CD14-positive monocyte (primary cell): ENCODE measurements at regions not wholly inside any gene's neighbourhood (a gene's known extent, or its start where the extent isn't known, plus 50 kb on each side); places are given as distances from the start of the nearest gene placed in this dataset.

Experiments
- DNase-seq, 3 donors: peaks; one replicate each; pipeline ENCODE4 v3.0.0-alpha.2; 2011 to 2022
- H2AFZ ChIP-seq: 2 replicates; pipeline ENCODE4 v1.6.0; 2012; ENCODE audit warnings: mild to moderate bottlenecking, low read depth, low read length, inconsistent platforms; ENCODE audit not compliant: insufficient read depth, poor library complexity, severe bottlenecking
- H3K27ac ChIP-seq, 2 donors: 1 replicate in 1 of 2; 2 replicates in 1 of 2; pipeline ENCODE4 v1.5.1; 2012 to 2013; ENCODE audit warnings: low read length in 2 of 2, control low read depth in 1 of 2, inconsistent platforms in 1 of 2, low read depth in 1 of 2, mild to moderate bottlenecking in 1 of 2
- H3K27me3 ChIP-seq, 2 donors: one replicate each; pipeline versions ENCODE4 v1.6.0 to v1.6.1; 2011 to 2013; ENCODE audit warnings: low read length in 2 of 2; ENCODE audit not compliant: control insufficient read depth in 2 of 2, insufficient read depth in 2 of 2
- H3K36me3 ChIP-seq, 2 donors: replicated peaks in 1 of 2; 1 replicate in 1 of 2; 2 replicates in 1 of 2; pipeline versions ENCODE4 v1.5.1 to v1.6.1; 2012 to 2013; ENCODE audit warnings: low read length in 2 of 2, control low read depth in 1 of 2, inconsistent platforms in 1 of 2, mild to moderate bottlenecking in 1 of 2; ENCODE audit not compliant: insufficient read depth in 2 of 2, control insufficient read depth in 1 of 2
- H3K4me1 ChIP-seq, 2 donors: 1 replicate in 1 of 2; 2 replicates in 1 of 2; pipeline versions ENCODE4 v1.5.1 to v1.6.1; 2012 to 2013; ENCODE audit warnings: low read length in 2 of 2, control low read depth in 1 of 2, inconsistent platforms in 1 of 2, mild to moderate bottlenecking in 1 of 2, moderate library complexity in 1 of 2; ENCODE audit not compliant: insufficient read depth in 2 of 2, control insufficient read depth in 1 of 2
- H3K4me2 ChIP-seq: replicated peaks from 2 replicates; pipeline ENCODE3; 2012; ENCODE audit warnings: low read length, moderate library complexity, mild to moderate bottlenecking; ENCODE audit not compliant: poor library complexity, severe bottlenecking; ENCODE audit errors: extremely low read depth
- H3K4me3 ChIP-seq, 3 experiments: fragments of 200-600 bp in 1 of 3; sonication (generic) in 1 of 3; replicated peaks in 1 of 3; 1 replicate in 2 of 3; 2 replicates in 1 of 3; pipeline ENCODE4 v1.5.1; 2011 to 2013; ENCODE audit warnings: low read length in 3 of 3, mild to moderate bottlenecking in 3 of 3, control low read depth in 2 of 3, low read depth in 2 of 3, inconsistent platforms in 1 of 3, moderate library complexity in 1 of 3
- H3K79me2 ChIP-seq: 2 replicates; pipeline ENCODE4 v1.6.0; 2012; ENCODE audit warnings: mild to moderate bottlenecking, control low read depth, inconsistent platforms, low read length, moderate library complexity; ENCODE audit not compliant: insufficient read depth
- H3K9ac ChIP-seq: 2 replicates; pipeline ENCODE4 v1.6.0; 2017; ENCODE audit warnings: low read length, mild to moderate bottlenecking; ENCODE audit not compliant: insufficient read depth, poor library complexity, severe bottlenecking
- H3K9me3 ChIP-seq, 2 donors: replicated peaks in 1 of 2; 1 replicate in 1 of 2; 2 replicates in 1 of 2; pipeline versions ENCODE4 v1.5.1 to v1.6.1; 2012 to 2013; ENCODE audit warnings: low read length in 2 of 2, control low read depth in 1 of 2; ENCODE audit not compliant: control insufficient read depth in 1 of 2, insufficient read depth in 1 of 2
- H4K20me1 ChIP-seq: 2 replicates; pipeline ENCODE4 v1.6.0; 2012; ENCODE audit warnings: mild to moderate bottlenecking, low read length, control low read depth, moderate library complexity; ENCODE audit not compliant: insufficient read depth
- H3K27ac Mint-ChIP-seq, 7 donors: one replicate each; pipeline ENCODE4 v1.8.0; 2020; ENCODE audit warnings: mild to moderate bottlenecking in 7 of 7, mixed read lengths in 7 of 7, moderate library complexity in 6 of 7, inconsistent platforms in 2 of 7
- H3K27me3 Mint-ChIP-seq, 3 donors: one replicate each; pipeline ENCODE4 v1.8.0; 2021 to 2022; ENCODE audit warnings: low read depth in 3 of 3, mild to moderate bottlenecking in 3 of 3, mixed read lengths in 3 of 3, moderate library complexity in 3 of 3, inconsistent platforms in 1 of 3
- H3K36me3 Mint-ChIP-seq, 2 donors: one replicate each; pipeline ENCODE4 v1.8.0; 2020; ENCODE audit warnings: mixed read lengths in 2 of 2, inconsistent platforms in 1 of 2, mild to moderate bottlenecking in 1 of 2
- H3K4me1 Mint-ChIP-seq: one replicate; pipeline ENCODE4 v1.8.0; 2020; ENCODE audit warnings: mild to moderate bottlenecking, mixed read lengths
- H3K4me3 Mint-ChIP-seq, 2 donors: one replicate each; pipeline ENCODE4 v1.8.0; 2020; ENCODE audit warnings: mild to moderate bottlenecking in 2 of 2, mixed read lengths in 2 of 2, moderate library complexity in 1 of 2
- H3K9me3 Mint-ChIP-seq, 7 donors: one replicate each; pipeline ENCODE4 v1.8.0; 2020 to 2022; ENCODE audit warnings: mixed read lengths in 7 of 7, mild to moderate bottlenecking in 6 of 7, moderate library complexity in 6 of 7, inconsistent platforms in 2 of 7
- WGBS: methylation state at CpG from one replicate; pipeline ENCODE4 v1.1.5; 2013; ENCODE audit warnings: missing lambda C conversion rate; ENCODE audit not compliant: insufficient coverage; 5-methylcytosine and 5-hydroxymethylcytosine counted together
- intact Hi-C, 2 donors: fragments of 100-400 bp; cut with micrococcal nuclease; formaldehyde crosslinking; loops; one replicate each; pipeline versions ENCODE4 v1.15.0 to v1.15.1; 2023
- TF ChIP-seq, protein P1 (sequence below): fragments of 200-600 bp; IDR thresholded peaks from one replicate; pipeline ENCODE4 v1.8.0; 2022; ENCODE audit warnings: antibody characterized with exemption, mild to moderate bottlenecking

DNA sequence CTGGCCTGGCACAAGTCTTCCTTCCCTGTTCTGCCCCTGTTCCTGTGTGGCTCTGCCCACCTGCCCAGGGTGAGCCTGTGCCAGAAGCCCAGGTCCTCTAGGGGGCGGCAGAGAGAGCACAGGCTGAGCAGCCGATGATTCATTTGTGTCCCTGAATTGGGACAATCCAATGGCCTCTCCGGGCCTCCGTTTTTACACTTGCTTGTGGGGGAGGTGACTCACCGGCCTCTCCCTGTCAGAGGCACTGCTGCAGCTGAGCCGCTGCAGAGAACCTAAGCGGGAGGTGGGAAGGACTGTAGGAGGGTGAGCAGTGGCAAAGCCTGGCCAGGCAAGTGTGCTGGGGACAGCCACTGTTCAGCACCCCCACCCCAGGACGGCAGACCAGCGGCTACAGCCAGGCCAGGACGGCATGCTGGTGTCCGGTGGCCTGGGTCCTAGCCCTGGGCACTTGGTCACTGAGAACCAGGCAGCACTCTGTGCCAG is 65.2 kb upstream of the LMO1 start:
- H3K4me1 Mint-ChIP-seq: peaks cover 43% of the 10 kb centered on the region
- no peak overlapping the region for H3K9ac ChIP-seq
- H3K4me3 Mint-ChIP-seq: peak overlapping the region in 1 of 2 donors; percentile 55
- peaks cover 0 to 3% (median 0%) of the 10 kb centered on the region in 7 donors for H3K9me3 Mint-ChIP-seq
- 12% methylated on average over 9 of the region's 11 CpGs for WGBS
- H3K27me3 ChIP-seq: no peaks in the 10 kb centered on the region
- TF ChIP-seq, protein P1, sequence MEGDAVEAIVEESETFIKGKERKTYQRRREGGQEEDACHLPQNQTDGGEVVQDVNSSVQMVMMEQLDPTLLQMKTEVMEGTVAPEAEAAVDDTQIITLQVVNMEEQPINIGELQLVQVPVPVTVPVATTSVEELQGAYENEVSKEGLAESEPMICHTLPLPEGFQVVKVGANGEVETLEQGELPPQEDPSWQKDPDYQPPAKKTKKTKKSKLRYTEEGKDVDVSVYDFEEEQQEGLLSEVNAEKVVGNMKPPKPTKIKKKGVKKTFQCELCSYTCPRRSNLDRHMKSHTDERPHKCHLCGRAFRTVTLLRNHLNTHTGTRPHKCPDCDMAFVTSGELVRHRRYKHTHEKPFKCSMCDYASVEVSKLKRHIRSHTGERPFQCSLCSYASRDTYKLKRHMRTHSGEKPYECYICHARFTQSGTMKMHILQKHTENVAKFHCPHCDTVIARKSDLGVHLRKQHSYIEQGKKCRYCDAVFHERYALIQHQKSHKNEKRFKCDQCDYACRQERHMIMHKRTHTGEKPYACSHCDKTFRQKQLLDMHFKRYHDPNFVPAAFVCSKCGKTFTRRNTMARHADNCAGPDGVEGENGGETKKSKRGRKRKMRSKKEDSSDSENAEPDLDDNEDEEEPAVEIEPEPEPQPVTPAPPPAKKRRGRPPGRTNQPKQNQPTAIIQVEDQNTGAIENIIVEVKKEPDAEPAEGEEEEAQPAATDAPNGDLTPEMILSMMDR: peak; percentile 97
- peak overlapping the region; percentile 48 for H3K4me2 ChIP-seq
- intact Hi-C loops: loop anchor here in 1 of 2 donors (10.0 kb wide), 1 partner anchor 236 kb away; no protein-coding TSS in a partner anchor
- H3K27ac Mint-ChIP-seq: peak overlapping the region; percentile 84 to 94 (median 91)
- H3K4me3 ChIP-seq: peak overlapping the region in 1 of 3 experiments; percentile 26
- peaks cover 0 to 6% (median 3%) of the 10 kb centered on the region in 3 donors for H3K27me3 Mint-ChIP-seq
- H3K36me3 Mint-ChIP-seq: no peaks in the 10 kb centered on the region
- peak overlapping the region; percentile 76 to 81 for H3K27ac ChIP-seq
- DNase-seq: peak; percentile 89 to 97 (median 94)
- peaks cover 46 to 58% of the 10 kb centered on the region in 2 donors for H3K4me1 ChIP-seq
- H2AFZ ChIP-seq: no peak overlapping the region
- H3K9me3 ChIP-seq: no peaks in the 10 kb centered on the region
- no peaks in the 10 kb centered on the region for H4K20me1 ChIP-seq
- H3K36me3 ChIP-seq: no peaks in the 10 kb centered on the region
- H3K79me2 ChIP-seq: no peaks in the 10 kb centered on the region

DNA sequence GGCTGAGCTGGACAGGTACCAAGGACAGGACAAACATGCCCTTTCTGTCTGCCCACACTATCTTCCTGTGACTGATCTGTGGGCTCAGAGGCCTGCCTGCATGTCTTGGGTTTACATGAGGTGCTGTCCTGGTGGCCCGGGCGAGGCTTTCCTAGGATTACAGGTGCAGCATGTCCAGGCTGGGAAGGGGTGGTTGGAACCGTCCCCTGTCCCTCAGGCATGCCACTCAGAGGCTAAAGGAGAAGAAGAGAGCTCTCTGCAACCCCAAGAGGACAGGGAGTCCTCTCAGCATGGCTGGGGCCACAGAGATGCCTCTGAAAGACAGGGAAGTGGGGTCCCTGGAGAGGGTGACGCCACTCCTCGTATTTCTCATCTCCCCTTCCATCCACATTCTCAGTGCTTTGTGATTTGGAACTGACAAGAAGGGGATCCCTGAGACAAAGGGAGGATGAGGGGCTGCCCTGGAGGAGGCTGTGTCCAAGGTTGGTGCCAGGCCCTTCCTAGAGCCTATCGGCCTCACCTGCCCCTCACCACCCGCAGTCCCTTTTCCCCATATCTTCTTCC is 64.6 kb upstream of the LMO1 start:
- Histone ChIP-seq H3K9ac (no peak overlapping the region), H3K36me3 (no peaks in the 10 kb centered on the region), H3K4me2 (no peak overlapping the region), H3K27ac (peak overlapping the region; percentile 76 to 81), H4K20me1 (no peaks in the 10 kb centered on the region), H3K9me3 (no peaks in the 10 kb centered on the region), H3K4me1 (peaks cover 42 to 52% of the 10 kb centered on the region in 2 donors), H3K4me3 (peak overlapping the region in 1 of 3 experiments; percentile 11), H2AFZ (no peak overlapping the region), H3K27me3 (no peaks in the 10 kb centered on the region), H3K79me2 (no peaks in the 10 kb centered on the region)
- TF ChIP-seq, protein P1: no peak
- WGBS: 96% methylated on average over 4 of the region's 7 CpGs
- Mint-ChIP-seq H3K36me3 (no peaks in the 10 kb centered on the region), H3K4me1 (peaks cover 38% of the 10 kb centered on the region), H3K4me3 (no peak overlapping the region), H3K27me3 (peaks cover 0 to 8% (median 4%) of the 10 kb centered on the region in 3 donors), H3K9me3 (peaks cover 0 to 3% (median 0%) of the 10 kb centered on the region in 7 donors), H3K27ac (peak overlapping the region; percentile 84 to 94 (median 91))
- DNase-seq: peak in 1 of 3 donors; percentile 7
- intact Hi-C loops: loop anchor here in 1 of 2 donors (10.0 kb wide), 1 partner anchor 236 kb away; no protein-coding TSS in a partner anchor
